Astrocyte (in vitro differentiated cells and primary cell): ENCODE measurements at regions not wholly inside any gene's neighbourhood (a gene's known extent, or its start where the extent isn't known, plus 50 kb on each side); places are given as distances from the start of the nearest gene placed in this dataset.
"Not testable (repeated sequence)": the region's sequence is repeated elsewhere in the genome, so short reads cannot be mapped to it uniquely, and the experiment has no call there.

Experiments
- DNase-seq: peaks from one replicate; pipeline ENCODE4 v3.0.0-alpha.2; 2010; ENCODE audit warnings: low read depth
- FAIRE-seq: peaks from 2 replicates; lab custom pipeline; 2011; peaks lifted over from hg19 to GRCh38; lab: Jason Lieb, UNC
- H2AFZ ChIP-seq: 2 replicates; pipeline ENCODE4 v1.6.0; 2012; ENCODE audit warnings: low read depth, low read length, inconsistent platforms
- H3K27ac ChIP-seq: 2 replicates; pipeline ENCODE4 v1.5.1; 2011; ENCODE audit warnings: low read depth, low read length, inconsistent platforms
- H3K27me3 ChIP-seq: 2 replicates; pipeline ENCODE4 v1.6.0; 2011; ENCODE audit warnings: low read length, inconsistent platforms; ENCODE audit not compliant: insufficient read depth
- H3K36me3 ChIP-seq: 2 replicates; pipeline ENCODE4 v1.5.1; 2011; ENCODE audit warnings: low read length, inconsistent platforms; ENCODE audit not compliant: insufficient read depth
- H3K4me1 ChIP-seq: 2 replicates; pipeline ENCODE4 v1.5.1; 2011; ENCODE audit warnings: low read length, inconsistent platforms; ENCODE audit not compliant: insufficient read depth
- H3K4me2 ChIP-seq: 2 replicates; pipeline ENCODE4 v1.6.0; 2012; ENCODE audit warnings: low read length, inconsistent platforms
- H3K4me3 ChIP-seq: 2 replicates; pipeline ENCODE4 v1.5.1; 2011; ENCODE audit warnings: low read depth, mild to moderate bottlenecking, low read length, inconsistent platforms; ENCODE audit not compliant: insufficient read depth
- H3K79me2 ChIP-seq: 2 replicates; pipeline ENCODE4 v1.6.0; 2012; ENCODE audit warnings: mild to moderate bottlenecking, low read length, inconsistent platforms; ENCODE audit not compliant: insufficient read depth
- H3K9ac ChIP-seq: 2 replicates; pipeline ENCODE4 v1.6.0; 2012; ENCODE audit warnings: mild to moderate bottlenecking, low read length, inconsistent platforms
- H3K9me3 ChIP-seq: 2 replicates; pipeline ENCODE4 v1.5.1; 2012; ENCODE audit warnings: low read depth, mild to moderate bottlenecking, low read length, inconsistent platforms; ENCODE audit not compliant: insufficient read depth
- H4K20me1 ChIP-seq: 2 replicates; pipeline ENCODE4 v1.6.0; 2012; ENCODE audit warnings: low read length, inconsistent platforms; ENCODE audit not compliant: insufficient read depth
- H3K27ac Mint-ChIP-seq: one replicate; pipeline ENCODE4 v1.8.0; 2021; ENCODE audit warnings: mild to moderate bottlenecking, mixed read lengths; ENCODE audit not compliant: unreplicated experiment
- H3K27me3 Mint-ChIP-seq: one replicate; pipeline ENCODE4 v1.8.0; 2021; ENCODE audit warnings: low read depth, mixed read lengths; ENCODE audit not compliant: unreplicated experiment
- H3K36me3 Mint-ChIP-seq: one replicate; pipeline ENCODE4 v1.8.0; 2021; ENCODE audit warnings: low read depth, mixed read lengths; ENCODE audit not compliant: unreplicated experiment
- H3K4me1 Mint-ChIP-seq: one replicate; pipeline ENCODE4 v1.8.0; 2021; ENCODE audit warnings: low read depth, mixed read lengths; ENCODE audit not compliant: unreplicated experiment
- H3K4me3 Mint-ChIP-seq: one replicate; pipeline ENCODE4 v1.8.0; 2021; ENCODE audit warnings: mild to moderate bottlenecking, moderate library complexity, mixed read lengths; ENCODE audit not compliant: unreplicated experiment
- H3K9me3 Mint-ChIP-seq: one replicate; pipeline ENCODE4 v1.8.0; 2021; ENCODE audit warnings: mild to moderate bottlenecking, mixed read lengths; ENCODE audit not compliant: unreplicated experiment
- CTCF ChIP-seq: IDR thresholded peaks from 2 replicates; pipeline ENCODE4 v1.5.1; 2011; ENCODE audit warnings: low read depth, mild to moderate bottlenecking, inconsistent platforms, low read length, moderate library complexity; ENCODE audit not compliant: insufficient read depth
- EZH2 ChIP-seq: IDR thresholded peaks from 2 replicates; pipeline ENCODE4 v1.6.1; 2012; ENCODE audit warnings: mild to moderate bottlenecking, low read length, inconsistent platforms; ENCODE audit not compliant: insufficient read depth

GRCh38 chr10:2882628-2883027 lies 184.7 kb upstream of the PFKP start:
- TF ChIP-seq CTCF (no peak), EZH2 (no peak)
- H3K4me1 Mint-ChIP-seq = no peaks in the 10 kb centered on the region
- Histone ChIP-seq H3K4me1 (no peaks in the 10 kb centered on the region), H3K9me3 (no peaks in the 10 kb centered on the region), H3K36me3 (no peaks in the 10 kb centered on the region), H3K79me2 (no peaks in the 10 kb centered on the region), H2AFZ (no peak overlapping the region), H4K20me1 (no peaks in the 10 kb centered on the region), H3K27me3 (no peaks in the 10 kb centered on the region), H3K4me2 (no peak overlapping the region), H3K4me3 (no peak overlapping the region), H3K9ac (no peak overlapping the region), H3K27ac (no peak overlapping the region)
- no peak for FAIRE-seq
- DNase-seq = no peak
- no peak overlapping the region for H3K27ac Mint-ChIP-seq
- H3K4me3 Mint-ChIP-seq = no peak overlapping the region
- H3K36me3 Mint-ChIP-seq = no peaks in the 10 kb centered on the region
- no peaks in the 10 kb centered on the region for H3K9me3 Mint-ChIP-seq
- H3K27me3 Mint-ChIP-seq = peaks cover 20% of the 10 kb centered on the region

GRCh38 chr10:2881720-2882620 lies 185.4 kb upstream of the PFKP start:
- Mint-ChIP-seq H3K4me3 (no peak overlapping the region), H3K27me3 (peaks cover 19% of the 10 kb centered on the region)
- H3K4me2 ChIP-seq = no peak overlapping the region

GRCh38 chr10:2880050-2880449 lies 187.3 kb upstream of the PFKP start:
- H2AFZ ChIP-seq, H3K79me2 ChIP-seq, H3K36me3 ChIP-seq, FAIRE-seq, H3K4me1 ChIP-seq, H3K4me1 Mint-ChIP-seq, H3K9me3 Mint-ChIP-seq, H3K36me3 Mint-ChIP-seq, H3K9me3 ChIP-seq, H3K4me3 Mint-ChIP-seq, H3K27me3 Mint-ChIP-seq, H3K27ac Mint-ChIP-seq, DNase-seq, H3K4me3 ChIP-seq, H4K20me1 ChIP-seq, H3K27me3 ChIP-seq, H3K4me2 ChIP-seq, H3K9ac ChIP-seq, H3K27ac ChIP-seq: not testable (repeated sequence)

More at GRCh38 chr10:2881720-2882620, 185.4 kb upstream of the PFKP start:
- Histone ChIP-seq H3K4me3 (no peak overlapping the region), H2AFZ (no peak overlapping the region), H3K9me3 (no peaks in the 10 kb centered on the region), H3K36me3 (no peaks in the 10 kb centered on the region), H3K4me1 (no peaks in the 10 kb centered on the region), H3K79me2 (no peaks in the 10 kb centered on the region), H3K27me3 (no peaks in the 10 kb centered on the region), H3K9ac (no peak overlapping the region), H3K27ac (no peak overlapping the region), H4K20me1 (no peaks in the 10 kb centered on the region)
- no peak for DNase-seq
- Mint-ChIP-seq H3K4me1 (no peaks in the 10 kb centered on the region), H3K27ac (no peak overlapping the region), H3K36me3 (no peaks in the 10 kb centered on the region), H3K9me3 (no peaks in the 10 kb centered on the region)
- no peak for FAIRE-seq
- TF ChIP-seq EZH2 (no peak), CTCF (no peak)
